ENCODE measurements at regions not wholly inside any gene's neighbourhood (a gene's known extent, or its start where the extent isn't known, plus 50 kb on each side); places are given as distances from the start of the nearest gene placed in this dataset.
"Not testable (repeated sequence)": the region's sequence is repeated elsewhere in the genome, so short reads cannot be mapped to it uniquely, and the experiment has no call there.

- H3K4me3 ChIP-seq = no peak overlapping the region
- no peaks in the 10 kb centered on the region for H3K27me3 ChIP-seq
- H3K36me3 ChIP-seq = no peaks in the 10 kb centered on the region
- no peaks in the 10 kb centered on the region for H3K4me1 ChIP-seq
- intact Hi-C loops (cut with DNase I; ENCODE audit: low total_unique reads) = no loop called here
- no peak overlapping the region for H3K27ac ChIP-seq
- no peak for DNase-seq
- no peaks in the 10 kb centered on the region for H3K9me3 ChIP-seq
- TF ChIP-seq POLR2A (IDR thresholded peaks at IDR 0.05) = no peak
- TF ChIP-seq CTCF (IDR thresholded peaks at IDR 0.05) = no peak
Observed at GRCh38 chr4:43148481-43148880, 256.0 kb downstream of the GRXCR1 start.

GRCh38 chr4:43163101-43163792 is 270.7 kb downstream of the GRXCR1 start:
- H3K27me3 ChIP-seq = no peaks in the 10 kb centered on the region
- intact Hi-C loops (cut with DNase I; ENCODE audit: low total_unique reads) = no loop called here
- no peaks in the 10 kb centered on the region for H3K9me3 ChIP-seq
- no peak overlapping the region for H3K4me3 ChIP-seq
- TF ChIP-seq CTCF (IDR thresholded peaks at IDR 0.05) (no peak), POLR2A (IDR thresholded peaks at IDR 0.05) (no peak)
- no peaks in the 10 kb centered on the region for H3K4me1 ChIP-seq
- no peak overlapping the region for H3K27ac ChIP-seq
- no peaks in the 10 kb centered on the region for H3K36me3 ChIP-seq
- DNase-seq = no peak

- H3K27me3 ChIP-seq = no peaks in the 10 kb centered on the region
- intact Hi-C loops (cut with DNase I; ENCODE audit: low total_unique reads) = no loop called here
- no peak for TF ChIP-seq CTCF (IDR thresholded peaks at IDR 0.05)
- no peak for TF ChIP-seq POLR2A (IDR thresholded peaks at IDR 0.05)
- H3K4me1 ChIP-seq = no peaks in the 10 kb centered on the region
- no peaks in the 10 kb centered on the region for H3K9me3 ChIP-seq
- H3K36me3 ChIP-seq = no peaks in the 10 kb centered on the region
- H3K27ac ChIP-seq = no peak overlapping the region
- no peak for DNase-seq
- no peak overlapping the region for H3K4me3 ChIP-seq
Observed at GRCh38 chr4:43189741-43190140, 297.2 kb downstream of the GRXCR1 start.

GRCh38 chr4:43212576-43212975 is 320.1 kb downstream of the GRXCR1 start:
- H3K4me1 ChIP-seq; H3K36me3 ChIP-seq; DNase-seq; intact Hi-C loops (cut with DNase I; ENCODE audit: low total_unique reads); H3K4me3 ChIP-seq; H3K27ac ChIP-seq; H3K9me3 ChIP-seq; H3K27me3 ChIP-seq: not testable (repeated sequence)

- Histone ChIP-seq H3K27ac (no peak overlapping the region), H3K4me3 (no peak overlapping the region), H3K9me3 (no peaks in the 10 kb centered on the region), H3K36me3 (no peaks in the 10 kb centered on the region), H3K4me1 (no peaks in the 10 kb centered on the region), H3K27me3 (no peaks in the 10 kb centered on the region)
- TF ChIP-seq CTCF (IDR thresholded peaks at IDR 0.05) (no peak), POLR2A (IDR thresholded peaks at IDR 0.05) (no peak)
- intact Hi-C loops (cut with DNase I; ENCODE audit: low total_unique reads) = no loop called here
- DNase-seq = no peak
Observed at GRCh38 chr4:43223820-43224219, 331.3 kb downstream of the GRXCR1 start.

GRCh38 chr4:43224559-43224958 is 332.0 kb downstream of the GRXCR1 start:
- H3K27me3 ChIP-seq = no peaks in the 10 kb centered on the region
- H3K4me3 ChIP-seq = no peak overlapping the region
- intact Hi-C loops (cut with DNase I; ENCODE audit: low total_unique reads) = no loop called here
- no peak overlapping the region for H3K27ac ChIP-seq
- no peak for DNase-seq
- no peaks in the 10 kb centered on the region for H3K4me1 ChIP-seq
- H3K9me3 ChIP-seq = no peaks in the 10 kb centered on the region
- TF ChIP-seq POLR2A (IDR thresholded peaks at IDR 0.05) = no peak
- TF ChIP-seq CTCF (IDR thresholded peaks at IDR 0.05) = no peak
- no peaks in the 10 kb centered on the region for H3K36me3 ChIP-seq

Data from uterus (tissue), 3 donors.